ENCODE measurements at regions not wholly inside any gene's neighbourhood (a gene's known extent, or its start where the extent isn't known, plus 50 kb on each side); places are given as distances from the start of the nearest gene placed in this dataset.

GRCh38 chr17:27158382-27158781, 135.5 kb upstream of the WSB1 start:
- TF ChIP-seq POLR2AphosphoS5 (IDR thresholded peaks at IDR 0.05) (no peak), CTCF (IDR thresholded peaks at IDR 0.05) (no peak), EP300 (IDR thresholded peaks at IDR 0.05) (no peak)

All from upper lobe of left lung (tissue), 4 donors.